Brain pericyte (primary cell): ENCODE measurements at regions not wholly inside any gene's neighbourhood (a gene's known extent, or its start where the extent isn't known, plus 50 kb on each side); places are given as distances from the start of the nearest gene placed in this dataset.
A peak's percentile ranks its signal among the peaks of the same experiment; 100 is the strongest.
"Not testable (repeated sequence)": the region's sequence is repeated elsewhere in the genome, so short reads cannot be mapped to it uniquely, and the experiment has no call there.

Experiments used
- DNase-seq: peaks from one replicate; pipeline ENCODE4 v3.0.0-alpha.2; 2012; ENCODE audit warnings: low read depth, low spot score

DNA sequence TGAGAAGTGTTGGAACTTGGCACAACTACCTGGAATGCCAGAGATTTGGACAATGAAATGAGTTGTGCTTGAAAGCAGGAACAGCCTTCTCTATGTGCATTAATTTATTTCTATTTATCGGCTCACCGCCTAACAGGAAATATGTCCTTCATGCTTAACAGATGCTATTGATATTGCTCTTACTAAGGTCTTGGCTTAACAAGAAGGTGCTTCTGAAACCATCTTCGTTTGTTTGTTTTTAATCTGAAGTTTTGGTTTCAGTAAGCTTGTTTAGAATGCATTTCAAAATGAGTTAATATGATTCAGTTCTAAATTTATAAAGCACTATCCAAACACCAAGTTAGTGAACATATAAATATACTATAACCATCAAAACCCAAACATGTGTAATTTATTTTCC lies 898.3 kb upstream of the B3GALT2 start:
- DNase-seq: no peak

DNA sequence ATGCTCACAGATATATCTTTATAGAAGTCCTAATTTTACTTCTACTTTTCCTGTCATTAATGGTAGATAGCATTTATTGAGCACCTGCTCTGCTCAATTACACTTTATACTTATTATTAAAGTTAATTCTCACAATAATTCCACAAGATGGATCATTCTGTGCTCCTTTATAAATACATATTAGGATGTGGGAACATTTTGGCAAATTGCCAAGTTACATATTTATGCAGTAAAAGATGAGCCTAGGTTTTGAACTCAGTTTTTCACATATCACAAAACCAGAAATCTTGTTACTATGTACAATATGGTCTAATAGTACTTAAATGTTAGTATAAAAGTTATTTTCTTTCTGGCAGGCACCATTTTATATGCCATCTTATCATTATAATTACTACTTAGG lies 895.0 kb upstream of the B3GALT2 start:
- DNase-seq: no peak

DNA sequence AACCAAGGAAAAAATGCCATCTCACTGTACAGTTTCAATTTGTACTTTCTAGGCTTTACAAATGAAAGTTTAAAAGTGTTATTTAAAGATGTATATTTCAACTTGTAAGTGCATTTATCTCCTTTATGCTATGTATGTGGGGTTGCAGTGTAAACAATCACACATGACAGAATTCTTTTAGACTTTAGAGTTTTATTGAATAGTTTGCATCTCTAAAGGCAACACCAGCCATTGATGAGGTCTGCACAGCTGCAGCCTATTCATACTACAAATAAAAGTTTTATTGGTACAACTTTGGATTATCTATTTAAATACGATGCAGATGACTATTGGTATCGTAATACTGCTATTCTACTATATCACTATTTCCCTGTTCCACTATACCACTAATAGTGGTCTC lies 894.4 kb upstream of the B3GALT2 start:
- DNase-seq: no peak

DNA sequence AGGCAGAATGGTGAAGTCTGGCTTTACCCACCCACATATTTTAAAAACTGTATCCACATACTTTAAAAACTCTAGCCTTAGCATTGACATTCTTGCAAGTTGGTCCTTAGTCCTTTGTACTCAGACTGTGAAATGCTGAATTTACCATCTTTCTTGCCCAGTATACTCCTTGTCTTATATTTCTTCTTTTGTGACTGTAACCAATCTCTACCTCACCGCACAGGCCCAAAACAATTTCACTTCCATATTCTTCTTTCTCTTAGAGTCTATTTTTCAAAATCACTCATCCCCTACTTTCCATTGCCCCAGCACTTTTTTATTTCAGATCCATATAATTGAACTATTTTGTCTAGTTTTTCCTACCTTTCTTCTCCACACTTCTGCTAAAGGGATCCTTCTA lies 892.4 kb upstream of the B3GALT2 start:
- no peak for DNase-seq

DNA sequence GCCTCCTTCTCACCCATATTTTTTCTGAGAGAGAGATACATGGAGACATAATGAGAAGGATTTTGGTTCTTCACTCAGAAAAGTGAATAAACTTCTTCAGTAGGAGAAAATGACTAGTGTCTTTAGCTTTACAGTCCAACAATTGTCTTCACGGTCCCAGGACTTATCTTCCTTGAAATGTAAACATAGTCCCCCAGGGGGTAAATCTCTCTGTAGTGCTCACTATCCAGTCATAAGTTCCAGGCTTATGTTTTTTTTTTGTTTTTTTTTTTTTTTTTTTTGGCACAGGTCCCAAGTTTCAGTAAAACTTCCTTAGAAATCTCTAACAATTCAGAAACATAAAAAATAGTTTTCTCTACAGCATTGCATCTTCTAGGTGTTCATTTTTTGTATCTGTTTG lies 890.2 kb upstream of the B3GALT2 start:
- peak; percentile 63 for DNase-seq

DNA sequence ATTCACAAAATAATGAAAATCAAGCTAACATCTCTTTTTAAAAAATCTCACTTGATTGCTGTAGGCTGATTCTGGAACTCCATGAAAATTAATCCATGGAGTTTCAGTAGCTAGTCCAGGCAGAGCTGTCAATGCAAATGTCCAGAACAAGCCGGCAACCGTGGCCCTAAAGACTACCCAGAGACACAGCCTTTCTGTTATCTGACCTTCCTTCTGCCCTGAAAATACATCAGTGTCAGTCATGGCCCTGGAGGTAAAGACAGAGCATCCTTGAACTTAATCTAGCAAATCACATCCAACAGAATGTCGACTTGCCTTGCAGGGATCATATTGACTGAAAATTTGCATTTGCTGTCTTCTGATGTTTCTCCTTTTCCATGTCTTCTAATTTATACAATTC lies 887.4 kb upstream of the B3GALT2 start:
- DNase-seq: no peak

DNA sequence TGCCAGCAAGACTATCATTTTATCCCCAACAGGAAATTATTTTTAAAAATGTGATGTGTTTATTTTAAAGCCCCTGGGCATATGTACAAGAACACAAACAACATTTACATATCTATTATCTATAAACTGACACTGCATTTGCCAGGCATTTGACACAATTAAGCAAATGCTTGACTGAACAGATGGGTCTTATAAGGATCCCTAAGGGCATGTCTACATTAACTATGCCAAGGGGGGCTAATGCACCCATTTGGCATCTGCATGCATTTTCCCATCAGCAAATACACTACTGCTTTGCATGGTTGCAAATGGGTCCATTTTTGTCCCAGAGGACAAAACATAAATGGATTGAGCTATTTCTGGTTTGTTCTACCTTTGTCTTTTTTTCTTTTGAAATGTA lies 884.8 kb upstream of the B3GALT2 start:
- no peak for DNase-seq

DNA sequence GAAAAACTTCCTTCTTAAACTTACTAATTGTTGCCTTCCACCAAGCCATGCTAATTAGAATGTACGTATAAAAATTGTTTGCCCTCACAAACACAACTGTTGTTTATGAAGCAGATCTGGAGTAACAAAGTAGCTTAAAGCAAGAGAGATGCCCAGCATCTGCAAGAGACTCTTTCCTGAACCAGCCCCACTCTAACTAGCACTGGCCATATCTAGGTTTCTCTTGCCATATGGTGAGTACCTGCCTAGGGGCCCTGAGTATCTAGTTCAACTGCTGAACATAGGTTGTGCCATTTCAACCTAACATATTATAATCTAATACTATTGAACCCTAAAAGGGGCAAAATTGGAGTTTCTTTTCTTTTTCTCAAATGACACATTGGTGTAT lies 883.4 kb upstream of the B3GALT2 start:
- DNase-seq: no peak

DNA sequence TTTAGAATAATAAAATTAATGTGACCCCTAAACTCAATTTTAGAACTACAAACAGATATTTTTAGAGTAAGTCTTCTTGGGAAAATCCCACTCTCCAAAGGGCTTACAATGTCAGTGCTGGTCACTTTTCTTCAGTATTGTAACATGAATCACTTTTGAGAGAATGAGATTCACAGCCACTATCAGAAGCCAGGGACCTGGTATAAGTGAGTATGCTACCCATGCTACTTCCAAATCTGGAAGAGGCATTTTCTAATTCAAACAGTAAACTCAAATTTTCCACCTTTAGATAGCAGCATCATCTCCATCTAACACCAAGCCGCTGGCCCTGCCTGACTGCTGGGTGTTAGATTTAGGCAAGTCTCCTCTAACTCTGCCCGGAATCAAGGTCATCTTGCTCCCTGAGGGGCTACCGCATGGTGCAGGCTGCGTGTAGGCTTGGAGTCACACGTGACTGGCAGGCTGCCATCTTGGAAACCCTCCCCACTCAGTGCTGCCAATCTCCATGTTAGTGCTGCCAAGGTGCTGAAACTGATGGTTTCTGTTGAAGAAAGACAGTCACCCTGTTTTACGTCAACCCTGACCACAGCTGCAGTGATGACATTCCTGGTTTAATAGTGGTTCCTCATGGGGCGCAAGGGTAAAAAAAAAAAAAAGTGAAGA lies 882.9 kb upstream of the B3GALT2 start:
- no peak for DNase-seq

DNA sequence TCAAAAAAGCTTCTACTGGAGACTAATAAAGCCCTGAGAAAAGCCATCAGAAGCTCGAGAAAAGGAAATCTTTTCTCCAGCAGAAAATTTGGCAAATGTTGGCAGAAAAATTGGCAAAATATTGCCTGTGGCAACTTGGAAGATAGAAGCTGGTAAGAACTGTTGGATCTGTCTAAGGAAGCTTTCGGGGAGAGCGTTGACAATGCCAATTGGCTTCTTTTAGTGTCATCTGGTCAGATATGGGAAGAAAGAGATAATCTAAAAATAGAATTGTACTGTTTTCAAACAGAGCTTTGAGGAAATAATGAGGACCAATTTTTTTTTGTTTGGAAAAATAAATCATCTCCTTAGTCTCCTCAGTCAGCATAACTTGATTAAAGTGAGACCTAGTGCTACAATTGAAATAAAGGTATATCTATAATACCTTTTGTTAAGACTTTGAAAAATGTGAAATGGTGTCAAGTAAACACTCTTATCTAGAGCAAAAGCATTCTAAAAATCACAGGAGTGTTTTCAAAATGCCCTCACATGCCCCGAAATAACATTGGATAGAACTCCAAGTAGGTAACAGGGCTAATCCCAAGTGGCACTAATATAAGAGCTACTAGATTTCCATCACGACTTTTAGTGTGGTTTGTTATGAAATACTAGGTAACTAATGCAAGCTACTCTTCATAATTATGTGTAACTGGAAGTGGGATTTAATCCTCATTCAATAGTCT lies 882.2 kb upstream of the B3GALT2 start:
- no peak for DNase-seq

DNA sequence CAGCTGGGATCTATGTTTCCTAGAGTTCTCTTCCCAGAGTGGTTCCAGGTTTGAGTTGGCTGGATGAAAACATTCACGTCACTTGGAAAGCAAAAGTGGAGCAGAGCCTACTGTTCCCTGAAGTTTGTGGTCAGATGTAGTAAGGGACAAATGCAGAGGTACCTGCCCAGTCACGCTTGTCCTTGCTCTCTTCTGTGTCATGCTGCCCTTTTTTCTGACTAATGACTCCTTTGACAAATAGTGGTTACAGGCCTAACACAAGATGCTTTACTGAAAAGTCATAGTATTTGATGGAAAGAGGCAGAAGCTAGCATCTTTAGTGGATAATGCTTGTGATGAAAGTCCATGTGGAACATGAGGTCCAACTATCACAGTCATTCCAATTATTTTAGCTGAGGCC lies 881.4 kb upstream of the B3GALT2 start:
- no peak for DNase-seq

DNA sequence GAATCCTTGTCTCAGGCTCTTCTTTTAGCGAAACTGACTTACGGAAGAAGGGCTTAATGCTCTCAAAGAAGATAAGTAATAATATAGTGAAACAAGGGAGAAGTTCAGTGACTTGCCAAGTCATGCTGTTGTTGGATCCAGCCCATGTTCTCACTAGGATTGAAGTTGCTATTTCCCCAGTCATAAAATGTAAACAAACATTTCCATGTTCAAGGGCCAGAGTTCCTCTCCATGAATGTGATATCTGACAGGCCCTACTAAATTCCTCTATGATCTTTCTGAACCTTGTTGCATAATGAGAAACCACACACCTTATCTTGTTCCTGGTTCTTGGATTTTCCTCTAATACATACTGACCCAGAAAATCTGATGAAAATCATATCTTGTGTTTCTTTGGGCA lies 876.5 kb upstream of the B3GALT2 start:
- no peak for DNase-seq

DNA sequence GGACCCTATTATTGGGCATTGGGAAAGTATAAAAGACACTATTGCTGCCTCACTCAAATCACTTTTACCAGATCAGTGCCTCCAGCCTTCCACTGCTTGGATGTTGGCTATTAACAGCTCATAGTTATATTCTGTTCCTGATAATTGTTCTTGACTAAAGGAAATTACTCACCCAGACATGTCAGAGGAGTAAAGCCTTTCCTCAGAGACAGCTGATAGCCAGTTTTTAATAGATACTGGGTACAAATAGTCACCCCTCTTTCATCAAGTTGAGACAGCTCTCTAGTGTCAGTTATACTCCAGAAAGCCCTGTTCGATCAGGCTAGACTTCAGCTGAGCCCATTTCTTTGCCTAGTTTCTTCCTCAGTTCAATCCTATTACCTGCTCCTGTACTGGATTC lies 876.1 kb upstream of the B3GALT2 start:
- DNase-seq: no peak

DNA sequence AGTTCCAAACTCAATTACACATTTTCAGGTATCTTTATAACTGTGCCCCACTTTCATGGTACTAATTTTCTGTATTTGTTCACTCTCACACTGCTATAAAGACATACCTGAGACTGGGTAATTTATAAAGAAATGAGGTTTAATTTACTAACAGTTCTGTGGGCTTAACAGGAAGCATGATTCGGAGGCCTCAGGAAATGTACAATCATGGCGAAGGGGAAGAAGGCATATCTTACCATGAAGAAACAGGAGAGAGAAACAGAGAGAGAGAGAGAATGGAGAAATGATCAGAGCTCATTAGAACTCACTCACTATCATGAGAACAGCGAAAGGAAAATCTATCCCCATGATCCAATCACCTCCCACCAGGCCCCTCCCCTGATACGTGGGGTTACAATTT lies 874.1 kb upstream of the B3GALT2 start:
- no peak for DNase-seq

DNA sequence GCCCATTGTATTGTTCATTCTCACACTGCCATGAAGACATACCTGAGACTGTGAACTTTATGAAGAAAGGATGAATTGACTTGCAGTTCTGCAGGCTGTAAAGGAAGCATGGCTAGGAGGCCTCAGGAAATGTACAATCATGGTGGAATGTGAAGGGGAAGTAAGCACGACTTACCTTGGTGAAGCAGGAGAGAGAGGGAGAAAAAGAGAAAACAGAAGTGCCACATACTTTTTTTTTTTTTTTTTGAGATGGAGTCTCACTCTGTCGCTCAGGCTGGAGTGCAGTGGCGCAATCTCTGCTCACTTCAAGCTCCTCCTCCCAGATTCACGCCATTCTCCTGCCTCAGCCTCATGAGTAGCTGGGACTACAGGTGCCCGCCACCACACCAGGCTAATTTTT lies 871.9 kb upstream of the B3GALT2 start:
- not testable (repeated sequence) for DNase-seq

DNA sequence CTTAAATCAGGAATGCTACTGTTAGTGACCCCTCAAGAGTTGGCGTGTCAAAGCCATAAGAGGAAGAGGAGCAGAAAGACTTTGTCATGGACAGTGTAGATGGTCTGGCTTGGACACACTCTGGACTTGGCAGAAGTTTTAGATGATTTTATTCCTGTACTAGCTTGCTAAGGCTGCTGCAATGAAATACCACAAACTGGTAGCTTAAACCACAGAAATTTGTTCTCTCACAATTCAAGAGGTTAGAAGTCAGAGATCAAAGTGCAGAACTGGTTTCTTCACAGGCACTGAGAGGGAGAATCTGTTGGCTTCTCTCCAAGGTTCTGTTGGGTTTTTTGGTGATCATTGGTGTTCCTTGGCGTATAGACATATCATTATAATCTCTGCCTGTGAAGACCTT lies 869.8 kb upstream of the B3GALT2 start:
- no peak for DNase-seq

DNA sequence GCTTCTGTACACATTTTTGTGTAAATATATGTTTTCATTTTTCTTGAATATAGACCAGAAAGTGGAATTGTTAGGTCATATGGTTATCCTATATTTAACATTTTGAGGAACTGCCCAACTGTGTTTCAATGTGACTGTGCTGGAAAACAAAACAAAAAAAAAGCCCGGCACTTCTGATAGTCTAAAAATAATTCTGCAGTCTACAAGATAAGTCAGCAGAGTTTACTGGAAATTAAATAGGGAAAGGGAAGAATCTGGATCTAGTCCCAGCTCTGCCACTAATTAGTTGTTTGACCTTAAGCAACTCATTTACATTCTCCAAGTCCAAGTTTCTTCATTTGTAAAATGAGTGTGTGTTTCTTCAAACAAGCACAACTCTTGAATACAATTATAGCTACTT lies 869.1 kb upstream of the B3GALT2 start:
- DNase-seq: no peak

DNA sequence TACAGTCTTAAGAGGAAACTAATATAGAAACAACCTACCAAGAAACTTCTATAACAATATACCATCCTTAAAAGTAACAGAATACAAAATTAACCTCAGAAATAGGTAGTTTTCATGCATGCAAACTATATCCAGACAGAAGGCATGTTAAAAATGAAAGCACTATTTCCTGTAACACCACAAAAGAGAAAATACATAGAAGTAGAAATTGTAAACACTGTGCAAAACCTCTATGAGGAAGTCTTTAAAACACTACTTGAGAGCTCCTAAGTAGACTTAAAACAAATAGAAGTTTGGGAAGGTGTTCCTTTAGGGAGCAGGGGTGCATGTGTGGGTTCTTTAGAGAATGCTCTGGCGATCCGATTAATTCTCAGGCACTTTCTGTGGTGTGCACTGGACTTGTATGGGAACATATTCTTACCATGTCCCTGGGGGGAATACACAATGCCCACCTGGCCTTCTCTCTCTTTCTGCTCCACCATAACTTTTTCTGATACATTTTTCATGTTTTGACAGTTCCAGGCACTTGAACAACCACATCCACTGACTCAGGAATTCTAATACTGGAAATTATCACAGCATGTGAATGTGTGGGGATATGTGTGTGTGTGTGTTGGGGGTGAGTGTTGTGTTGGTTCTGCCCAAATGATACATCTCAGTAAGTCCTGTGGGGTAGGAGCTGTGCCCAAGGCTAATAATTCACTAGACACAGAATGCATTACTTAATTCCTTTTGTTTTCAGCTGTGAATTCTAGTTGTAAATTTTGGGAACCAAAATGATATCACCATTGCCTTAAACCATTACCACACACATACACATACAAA lies 866.3 kb upstream of the B3GALT2 start:
- no peak for DNase-seq

DNA sequence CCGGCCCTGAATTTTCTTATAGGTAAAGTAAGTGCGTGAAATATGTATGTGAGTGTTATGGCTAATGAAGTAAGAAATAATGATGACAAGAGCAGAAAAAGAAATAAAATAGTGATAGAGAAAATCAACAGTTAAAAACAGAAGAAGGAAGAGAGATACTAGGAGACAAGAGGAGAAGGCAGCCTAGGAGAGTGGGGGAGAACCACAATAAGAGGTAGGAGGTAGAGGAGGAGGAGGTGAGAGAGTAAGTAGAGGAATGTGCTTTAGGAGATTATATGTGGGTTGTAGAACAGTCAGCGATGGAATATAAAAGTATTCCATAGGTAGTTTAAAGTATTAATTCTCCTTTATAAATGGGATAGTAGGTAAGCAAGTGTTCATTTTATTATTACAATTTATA lies 861.5 kb upstream of the B3GALT2 start:
- no peak for DNase-seq

DNA sequence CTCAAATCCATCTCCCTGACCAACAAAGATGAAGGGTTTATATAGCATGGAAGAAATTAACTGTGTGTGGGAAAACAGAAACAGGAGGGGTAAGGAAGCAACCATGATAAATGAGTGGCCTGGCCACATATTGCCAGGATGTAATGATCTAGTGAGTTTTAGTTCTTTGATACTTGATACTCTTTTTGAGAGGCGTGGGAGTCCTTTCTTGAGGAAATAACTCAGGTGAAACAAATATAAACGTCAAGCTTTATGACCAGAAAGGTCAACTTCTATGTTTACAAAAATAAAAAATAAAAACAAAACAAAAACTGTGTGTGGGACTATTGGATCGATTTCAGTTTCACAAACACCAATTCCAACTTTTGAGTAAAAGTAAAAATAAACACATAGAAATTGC lies 860.8 kb upstream of the B3GALT2 start:
- no peak for DNase-seq

DNA sequence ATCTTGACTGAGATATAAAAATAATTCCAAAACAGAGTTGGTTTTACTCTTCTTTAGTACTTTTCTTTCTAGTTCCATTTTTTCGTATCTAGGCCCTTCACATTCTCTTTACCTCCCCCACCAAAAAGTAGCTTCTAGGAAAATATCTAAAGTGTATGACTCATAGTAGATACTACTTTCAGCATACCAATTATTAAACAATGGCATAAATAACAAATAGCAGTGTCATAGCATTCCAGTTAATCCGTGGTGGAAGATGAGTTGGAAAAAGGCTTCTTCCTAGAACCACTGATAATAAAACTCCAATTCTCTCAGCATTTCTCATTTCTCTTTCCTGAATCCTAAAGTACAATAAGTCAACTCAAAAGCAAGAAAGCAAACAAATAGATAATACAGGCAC lies 859.0 kb upstream of the B3GALT2 start:
- no peak for DNase-seq

DNA sequence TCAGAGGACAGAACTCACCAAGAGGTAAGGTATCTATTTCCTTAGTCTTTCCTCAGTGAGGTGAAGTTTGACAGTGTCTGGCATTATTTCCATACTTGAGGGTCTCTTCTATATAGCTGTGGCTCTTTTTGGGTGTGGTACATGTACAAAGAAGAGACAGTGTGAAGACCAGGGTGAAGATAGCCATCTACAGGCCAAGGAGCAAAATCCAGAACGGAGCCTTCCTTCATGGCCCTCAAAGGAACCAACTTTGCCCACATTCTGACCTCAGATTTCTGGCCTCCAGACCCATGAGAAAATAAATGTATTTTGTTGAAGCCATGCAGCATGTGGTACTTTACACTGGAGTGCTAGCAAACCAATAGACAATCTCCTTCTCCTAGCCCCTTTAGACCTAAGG lies 858.5 kb upstream of the B3GALT2 start:
- DNase-seq: no peak
